ENCODE measurements at regions not wholly inside any gene's neighbourhood (a gene's known extent, or its start where the extent isn't known, plus 50 kb on each side); places are given as distances from the start of the nearest gene placed in this dataset.
"Not testable (repeated sequence)": the region's sequence is repeated elsewhere in the genome, so short reads cannot be mapped to it uniquely, and the experiment has no call there.

GRCh38 chr11:71088314-71089215, 163.8 kb downstream of the SHANK2 start:
- not testable (repeated sequence) for TF ChIP-seq ARNT (IDR thresholded peaks at IDR 0.05); SP1 (IDR thresholded peaks at IDR 0.05); ELF4 (IDR thresholded peaks at IDR 0.05); HDGF (IDR thresholded peaks at IDR 0.05; ENCODE audit: borderline replicate concordance); FOXM1 (IDR thresholded peaks at IDR 0.05; ENCODE audit: borderline replicate concordance); BHLHE40 (IDR thresholded peaks at IDR 0.05; ENCODE audit: borderline replicate concordance); LEF1 (IDR thresholded peaks at IDR 0.05; ENCODE audit: borderline replicate concordance); PKNOX1 (IDR thresholded peaks at IDR 0.05); FOXK2 (IDR thresholded peaks at IDR 0.05); FOXA1 (IDR thresholded peaks at IDR 0.05); NFRKB (IDR thresholded peaks at IDR 0.05); L3MBTL2 (conservative IDR thresholded peaks at IDR 0.05)
